Tibial nerve (tissue), 4 donors: ENCODE measurements at regions not wholly inside any gene's neighbourhood (a gene's known extent, or its start where the extent isn't known, plus 50 kb on each side); places are given as distances from the start of the nearest gene placed in this dataset.

Experiments
- CTCF ChIP-seq, 5 experiments: fragments of 200-600 bp in 3 of 5; fragments of 450-650 bp in 2 of 5; sonication (generic) in 3 of 5; IDR thresholded peaks; one replicate each; pipeline ENCODE4 v1.5.1; 2016 to 2019; ENCODE audit warnings: antibody characterized with exemption in 5 of 5, mild to moderate bottlenecking in 3 of 5, moderate library complexity in 2 of 5
- EP300 ChIP-seq, 2 donors: sonication (generic); formaldehyde crosslinking; IDR thresholded peaks; one replicate each; pipeline ENCODE4 v1.6.1; 2017; ENCODE audit warnings: antibody characterized with exemption in 2 of 2, mild to moderate bottlenecking in 1 of 2

GRCh38 chr13:31462766-31463165 lies 263.0 kb downstream of the B3GLCT start:
- TF ChIP-seq CTCF (IDR thresholded peaks at IDR 0.05): no peak
- TF ChIP-seq EP300 (IDR thresholded peaks at IDR 0.05): no peak
